ENCODE measurements at regions not wholly inside any gene's neighbourhood (a gene's known extent, or its start where the extent isn't known, plus 50 kb on each side); places are given as distances from the start of the nearest gene placed in this dataset.
"Not testable (repeated sequence)": the region's sequence is repeated elsewhere in the genome, so short reads cannot be mapped to it uniquely, and the experiment has no call there.

DNA sequence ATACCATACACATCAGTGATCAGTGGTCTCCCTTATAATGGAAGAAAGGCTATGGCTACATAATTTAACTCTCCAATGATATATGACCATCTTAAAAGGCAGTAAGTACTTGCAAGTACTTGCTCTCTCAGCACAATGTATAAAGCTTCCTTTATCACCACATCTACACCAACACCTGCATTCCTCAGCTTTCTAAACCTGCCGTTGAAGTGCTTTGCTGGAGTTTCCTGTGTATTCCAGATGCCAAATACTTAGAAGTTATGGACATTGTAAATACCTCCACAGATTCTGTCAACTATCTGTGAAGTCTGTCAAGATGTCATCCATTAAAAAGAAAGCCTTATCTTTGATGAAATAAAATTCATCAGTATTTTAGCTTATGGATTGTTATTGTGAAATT, 335.0 kb upstream of the GALNTL6 start (continued):
- TF ChIP-seq, protein P1, sequence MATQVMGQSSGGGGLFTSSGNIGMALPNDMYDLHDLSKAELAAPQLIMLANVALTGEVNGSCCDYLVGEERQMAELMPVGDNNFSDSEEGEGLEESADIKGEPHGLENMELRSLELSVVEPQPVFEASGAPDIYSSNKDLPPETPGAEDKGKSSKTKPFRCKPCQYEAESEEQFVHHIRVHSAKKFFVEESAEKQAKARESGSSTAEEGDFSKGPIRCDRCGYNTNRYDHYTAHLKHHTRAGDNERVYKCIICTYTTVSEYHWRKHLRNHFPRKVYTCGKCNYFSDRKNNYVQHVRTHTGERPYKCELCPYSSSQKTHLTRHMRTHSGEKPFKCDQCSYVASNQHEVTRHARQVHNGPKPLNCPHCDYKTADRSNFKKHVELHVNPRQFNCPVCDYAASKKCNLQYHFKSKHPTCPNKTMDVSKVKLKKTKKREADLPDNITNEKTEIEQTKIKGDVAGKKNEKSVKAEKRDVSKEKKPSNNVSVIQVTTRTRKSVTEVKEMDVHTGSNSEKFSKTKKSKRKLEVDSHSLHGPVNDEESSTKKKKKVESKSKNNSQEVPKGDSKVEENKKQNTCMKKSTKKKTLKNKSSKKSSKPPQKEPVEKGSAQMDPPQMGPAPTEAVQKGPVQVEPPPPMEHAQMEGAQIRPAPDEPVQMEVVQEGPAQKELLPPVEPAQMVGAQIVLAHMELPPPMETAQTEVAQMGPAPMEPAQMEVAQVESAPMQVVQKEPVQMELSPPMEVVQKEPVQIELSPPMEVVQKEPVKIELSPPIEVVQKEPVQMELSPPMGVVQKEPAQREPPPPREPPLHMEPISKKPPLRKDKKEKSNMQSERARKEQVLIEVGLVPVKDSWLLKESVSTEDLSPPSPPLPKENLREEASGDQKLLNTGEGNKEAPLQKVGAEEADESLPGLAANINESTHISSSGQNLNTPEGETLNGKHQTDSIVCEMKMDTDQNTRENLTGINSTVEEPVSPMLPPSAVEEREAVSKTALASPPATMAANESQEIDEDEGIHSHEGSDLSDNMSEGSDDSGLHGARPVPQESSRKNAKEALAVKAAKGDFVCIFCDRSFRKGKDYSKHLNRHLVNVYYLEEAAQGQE (IDR thresholded peaks at IDR 0.05; ENCODE audit: low read depth) = no peak
- no peak for TF ChIP-seq FOSL1 (IDR thresholded peaks at IDR 0.05; ENCODE audit: low read depth)
- no peak for TF ChIP-seq EZH2phosphoT487 (IDR thresholded peaks at IDR 0.05; ENCODE audit: borderline replicate concordance)
- TF ChIP-seq EGR1 (IDR thresholded peaks at IDR 0.05; ENCODE audit: low read depth) = no peak
- TF ChIP-seq ZBTB33 (IDR thresholded peaks at IDR 0.05; ENCODE audit: extremely low read depth, insufficient replicate concordance, low read length) = no peak
- no peak for TF ChIP-seq ELF1 (IDR thresholded peaks at IDR 0.05; ENCODE audit: borderline replicate concordance, low read depth)

- ATAC-seq; RAD21 ChIA-PET (ENCODE audit: low non-redundant PET in 1 of 2, low total read pairs in 2 of 2, uncharacterized antibody in 2 of 2, unreplicated experiment in 2 of 2); H2AFZ ChIP-seq (ENCODE audit: low read depth, low read length, poor library complexity, severe bottlenecking); H3K79me2 ChIP-seq (ENCODE audit: insufficient read depth, low read length); H3K4me2 ChIP-seq (ENCODE audit: low read length); H3K36me3 ChIP-seq (ENCODE audit: control insufficient read depth in 1 of 2, insufficient read depth in 2 of 2, low read length in 2 of 2); H3K27ac ChIP-seq (ENCODE audit: low read depth, low read length); H3K27me3 ChIP-seq (ENCODE audit: insufficient read depth, low read length); H4K20me1 ChIP-seq (ENCODE audit: insufficient read depth); intact Hi-C loops (cut with micrococcal nuclease); H3K9me2 ChIP-seq (ENCODE audit: insufficient read depth); DNase-seq (ENCODE audit: low read depth, low spot score); H3K4me3 ChIP-seq (replicated peaks in 1 of 2; ENCODE audit: low read depth in 1 of 2, low read length in 2 of 2); H3K9me3 ChIP-seq (ENCODE audit: control insufficient read depth in 1 of 2, insufficient read depth in 1 of 2, low read depth in 1 of 2, low read length in 2 of 2); POLR2A ChIA-PET; H3K4me1 ChIP-seq (ENCODE audit: control insufficient read depth in 1 of 2, insufficient read depth in 2 of 2, low read length in 2 of 2); CTCF ChIA-PET; BruUV-seq (replicated peaks); H3K9ac ChIP-seq (ENCODE audit: low read length): not testable (repeated sequence)
Observed at GRCh38 chr4:171475111-171475510, 338.1 kb upstream of the GALNTL6 start.
